ENCODE measurements at regions not wholly inside any gene's neighbourhood (a gene's known extent, or its start where the extent isn't known, plus 50 kb on each side); places are given as distances from the start of the nearest gene placed in this dataset.
"Not testable (repeated sequence)": the region's sequence is repeated elsewhere in the genome, so short reads cannot be mapped to it uniquely, and the experiment has no call there.

- Histone ChIP-seq H3K36me3 (ENCODE audit: insufficient read depth, low read length) (no peaks in the 10 kb centered on the region), H2AFZ (ENCODE audit: low read length, unreplicated experiment) (no peak overlapping the region), H3K79me2 (ENCODE audit: control insufficient read depth, insufficient read depth, low read length, unreplicated experiment) (no peaks in the 10 kb centered on the region), H3K4me3 (ENCODE audit: low read depth, low read length) (no peak overlapping the region), H3K27me3 (ENCODE audit: insufficient read depth, low read length) (no peaks in the 10 kb centered on the region), H3K4me1 (ENCODE audit: control insufficient read depth, insufficient read depth, low read length, unreplicated experiment) (no peaks in the 10 kb centered on the region), H3K27ac (ENCODE audit: low read depth, low read length) (no peak overlapping the region)
Observed at GRCh38 chr13:21913010-21913409, 242.1 kb downstream of the FGF9 start.

- H3K27ac ChIP-seq (ENCODE audit: low read depth, low read length), result no peak overlapping the region
- H3K4me3 ChIP-seq (ENCODE audit: low read depth, low read length), result no peak overlapping the region
- no peak overlapping the region for H2AFZ ChIP-seq (ENCODE audit: low read length, unreplicated experiment)
- H3K36me3 ChIP-seq (ENCODE audit: insufficient read depth, low read length), result no peaks in the 10 kb centered on the region
- H3K79me2 ChIP-seq (ENCODE audit: control insufficient read depth, insufficient read depth, low read length, unreplicated experiment), result no peaks in the 10 kb centered on the region
- H3K4me1 ChIP-seq (ENCODE audit: control insufficient read depth, insufficient read depth, low read length, unreplicated experiment), result no peaks in the 10 kb centered on the region
- no peaks in the 10 kb centered on the region for H3K27me3 ChIP-seq (ENCODE audit: insufficient read depth, low read length)
Observed at GRCh38 chr13:21917086-21918015, 246.5 kb downstream of the FGF9 start.

- not testable (repeated sequence) for H3K4me1 ChIP-seq (ENCODE audit: control insufficient read depth, insufficient read depth, low read length, unreplicated experiment); H3K4me3 ChIP-seq (ENCODE audit: low read depth, low read length); H3K27me3 ChIP-seq (ENCODE audit: insufficient read depth, low read length); H2AFZ ChIP-seq (ENCODE audit: low read length, unreplicated experiment); H3K36me3 ChIP-seq (ENCODE audit: insufficient read depth, low read length); H3K79me2 ChIP-seq (ENCODE audit: control insufficient read depth, insufficient read depth, low read length, unreplicated experiment); H3K27ac ChIP-seq (ENCODE audit: low read depth, low read length)
Observed at GRCh38 chr13:21920802-21921201, 249.9 kb downstream of the FGF9 start.

GRCh38 chr13:21924958-21925357 lies 254.1 kb downstream of the FGF9 start:
- H3K79me2 ChIP-seq (ENCODE audit: control insufficient read depth, insufficient read depth, low read length, unreplicated experiment), result no peaks in the 10 kb centered on the region
- no peak overlapping the region for H3K4me3 ChIP-seq (ENCODE audit: low read depth, low read length)
- no peaks in the 10 kb centered on the region for H3K4me1 ChIP-seq (ENCODE audit: control insufficient read depth, insufficient read depth, low read length, unreplicated experiment)
- no peaks in the 10 kb centered on the region for H3K36me3 ChIP-seq (ENCODE audit: insufficient read depth, low read length)
- H3K27ac ChIP-seq (ENCODE audit: low read depth, low read length), result no peak overlapping the region
- H2AFZ ChIP-seq (ENCODE audit: low read length, unreplicated experiment), result no peak overlapping the region
- H3K27me3 ChIP-seq (ENCODE audit: insufficient read depth, low read length), result no peaks in the 10 kb centered on the region

- no peak overlapping the region for H3K4me3 ChIP-seq (ENCODE audit: low read depth, low read length)
- H3K79me2 ChIP-seq (ENCODE audit: control insufficient read depth, insufficient read depth, low read length, unreplicated experiment), result no peaks in the 10 kb centered on the region
- no peaks in the 10 kb centered on the region for H3K4me1 ChIP-seq (ENCODE audit: control insufficient read depth, insufficient read depth, low read length, unreplicated experiment)
- no peaks in the 10 kb centered on the region for H3K36me3 ChIP-seq (ENCODE audit: insufficient read depth, low read length)
- no peaks in the 10 kb centered on the region for H3K27me3 ChIP-seq (ENCODE audit: insufficient read depth, low read length)
- no peak overlapping the region for H2AFZ ChIP-seq (ENCODE audit: low read length, unreplicated experiment)
- no peak overlapping the region for H3K27ac ChIP-seq (ENCODE audit: low read depth, low read length)
Observed at GRCh38 chr13:21925720-21926119, 254.8 kb downstream of the FGF9 start.

- H3K27ac ChIP-seq (ENCODE audit: low read depth, low read length), result no peak overlapping the region
- H3K79me2 ChIP-seq (ENCODE audit: control insufficient read depth, insufficient read depth, low read length, unreplicated experiment), result no peaks in the 10 kb centered on the region
- H2AFZ ChIP-seq (ENCODE audit: low read length, unreplicated experiment), result no peak overlapping the region
- H3K27me3 ChIP-seq (ENCODE audit: insufficient read depth, low read length), result no peaks in the 10 kb centered on the region
- H3K4me1 ChIP-seq (ENCODE audit: control insufficient read depth, insufficient read depth, low read length, unreplicated experiment), result no peaks in the 10 kb centered on the region
- no peak overlapping the region for H3K4me3 ChIP-seq (ENCODE audit: low read depth, low read length)
- no peaks in the 10 kb centered on the region for H3K36me3 ChIP-seq (ENCODE audit: insufficient read depth, low read length)
Observed at GRCh38 chr13:21929400-21929799, 258.5 kb downstream of the FGF9 start.

GRCh38 chr13:21930536-21930935 lies 259.7 kb downstream of the FGF9 start:
- H3K4me1 ChIP-seq (ENCODE audit: control insufficient read depth, insufficient read depth, low read length, unreplicated experiment), result no peaks in the 10 kb centered on the region
- no peaks in the 10 kb centered on the region for H3K27me3 ChIP-seq (ENCODE audit: insufficient read depth, low read length)
- no peaks in the 10 kb centered on the region for H3K36me3 ChIP-seq (ENCODE audit: insufficient read depth, low read length)
- H3K27ac ChIP-seq (ENCODE audit: low read depth, low read length), result no peak overlapping the region
- H2AFZ ChIP-seq (ENCODE audit: low read length, unreplicated experiment), result no peak overlapping the region
- H3K4me3 ChIP-seq (ENCODE audit: low read depth, low read length), result no peak overlapping the region
- no peaks in the 10 kb centered on the region for H3K79me2 ChIP-seq (ENCODE audit: control insufficient read depth, insufficient read depth, low read length, unreplicated experiment)

GRCh38 chr13:21932578-21932977 lies 261.7 kb downstream of the FGF9 start:
- no peaks in the 10 kb centered on the region for H3K36me3 ChIP-seq (ENCODE audit: insufficient read depth, low read length)
- no peak overlapping the region for H2AFZ ChIP-seq (ENCODE audit: low read length, unreplicated experiment)
- H3K27ac ChIP-seq (ENCODE audit: low read depth, low read length), result no peak overlapping the region
- no peak overlapping the region for H3K4me3 ChIP-seq (ENCODE audit: low read depth, low read length)
- H3K4me1 ChIP-seq (ENCODE audit: control insufficient read depth, insufficient read depth, low read length, unreplicated experiment), result no peaks in the 10 kb centered on the region
- no peaks in the 10 kb centered on the region for H3K79me2 ChIP-seq (ENCODE audit: control insufficient read depth, insufficient read depth, low read length, unreplicated experiment)
- no peaks in the 10 kb centered on the region for H3K27me3 ChIP-seq (ENCODE audit: insufficient read depth, low read length)

- Histone ChIP-seq H3K27me3 (ENCODE audit: insufficient read depth, low read length) (no peaks in the 10 kb centered on the region), H3K36me3 (ENCODE audit: insufficient read depth, low read length) (no peaks in the 10 kb centered on the region), H3K27ac (ENCODE audit: low read depth, low read length) (no peak overlapping the region)
Observed at GRCh38 chr13:21932996-21933395, 262.1 kb downstream of the FGF9 start.

GRCh38 chr13:21934284-21934683 lies 263.4 kb downstream of the FGF9 start:
- Histone ChIP-seq H3K27me3 (ENCODE audit: insufficient read depth, low read length) (no peaks in the 10 kb centered on the region), H2AFZ (ENCODE audit: low read length, unreplicated experiment) (no peak overlapping the region), H3K36me3 (ENCODE audit: insufficient read depth, low read length) (no peaks in the 10 kb centered on the region), H3K79me2 (ENCODE audit: control insufficient read depth, insufficient read depth, low read length, unreplicated experiment) (no peaks in the 10 kb centered on the region), H3K4me1 (ENCODE audit: control insufficient read depth, insufficient read depth, low read length, unreplicated experiment) (no peaks in the 10 kb centered on the region), H3K27ac (ENCODE audit: low read depth, low read length) (no peak overlapping the region), H3K4me3 (ENCODE audit: low read depth, low read length) (no peak overlapping the region)

More at GRCh38 chr13:21932996-21933395, 262.1 kb downstream of the FGF9 start:
- no peak overlapping the region for H3K4me3 ChIP-seq (ENCODE audit: low read depth, low read length)
- H2AFZ ChIP-seq (ENCODE audit: low read length, unreplicated experiment), result no peak overlapping the region
- no peaks in the 10 kb centered on the region for H3K79me2 ChIP-seq (ENCODE audit: control insufficient read depth, insufficient read depth, low read length, unreplicated experiment)
- no peaks in the 10 kb centered on the region for H3K4me1 ChIP-seq (ENCODE audit: control insufficient read depth, insufficient read depth, low read length, unreplicated experiment)

- H3K27me3 ChIP-seq (ENCODE audit: insufficient read depth, low read length), result no peaks in the 10 kb centered on the region
- H3K79me2 ChIP-seq (ENCODE audit: control insufficient read depth, insufficient read depth, low read length, unreplicated experiment), result no peaks in the 10 kb centered on the region
- no peak overlapping the region for H3K4me3 ChIP-seq (ENCODE audit: low read depth, low read length)
- H3K36me3 ChIP-seq (ENCODE audit: insufficient read depth, low read length), result no peaks in the 10 kb centered on the region
- H3K4me1 ChIP-seq (ENCODE audit: control insufficient read depth, insufficient read depth, low read length, unreplicated experiment), result no peaks in the 10 kb centered on the region
- H3K27ac ChIP-seq (ENCODE audit: low read depth, low read length), result no peak overlapping the region
- no peak overlapping the region for H2AFZ ChIP-seq (ENCODE audit: low read length, unreplicated experiment)
Observed at GRCh38 chr13:21936674-21937073, 265.8 kb downstream of the FGF9 start.
